HepG2 (cell line): ENCODE measurements at regions not wholly inside any gene's neighbourhood (a gene's known extent, or its start where the extent isn't known, plus 50 kb on each side); places are given as distances from the start of the nearest gene placed in this dataset.

Source experiments
- FOXC1 ChIP-seq: sonication (generic); formaldehyde crosslinking; IDR thresholded peaks from 2 replicates; pipeline ENCODE4 v1.8.0; 2022; ENCODE audit warnings: mild to moderate bottlenecking, missing genetic modification reagents, borderline replicate concordance
- GRHL1 ChIP-seq: sonication (generic); formaldehyde crosslinking; conservative IDR thresholded peaks from 2 replicates; pipeline ENCODE4 v1.8.0; 2022; ENCODE audit warnings: missing genetic modification reagents
- ISL2 ChIP-seq: sonication (generic); formaldehyde crosslinking; IDR thresholded peaks from 2 replicates; pipeline ENCODE4 v1.5.0; 2020; ENCODE audit warnings: missing genetic modification reagents
- KIAA2018 ChIP-seq: sonication (generic); formaldehyde crosslinking; IDR thresholded peaks from 2 replicates; pipeline ENCODE4 v1.5.0; 2020; ENCODE audit warnings: mild to moderate bottlenecking, missing genetic modification reagents, borderline replicate concordance
- PHB2 ChIP-seq: fragments of 450-650 bp; IDR thresholded peaks from 2 replicates; pipeline ENCODE4 v1.6.1; 2018; ENCODE audit not compliant: partially characterized antibody
- PHF5A ChIP-seq: IDR thresholded peaks from one replicate; pipeline ENCODE4 v1.6.1; 2018; ENCODE audit warnings: low read depth, missing genetic modification reagents; ENCODE audit not compliant: unreplicated experiment
- TIGD3 ChIP-seq: sonication (generic); formaldehyde crosslinking; IDR thresholded peaks from 2 replicates; pipeline ENCODE4 v1.5.1; 2020; ENCODE audit warnings: mild to moderate bottlenecking, missing genetic modification reagents, borderline replicate concordance
- TF ChIP-seq, protein P1 (sequence below): sonication (generic); formaldehyde crosslinking; IDR thresholded peaks from 2 replicates; pipeline ENCODE4 v1.8.0; 2022; ENCODE audit warnings: mild to moderate bottlenecking, missing genetic modification reagents, borderline replicate concordance

DNA sequence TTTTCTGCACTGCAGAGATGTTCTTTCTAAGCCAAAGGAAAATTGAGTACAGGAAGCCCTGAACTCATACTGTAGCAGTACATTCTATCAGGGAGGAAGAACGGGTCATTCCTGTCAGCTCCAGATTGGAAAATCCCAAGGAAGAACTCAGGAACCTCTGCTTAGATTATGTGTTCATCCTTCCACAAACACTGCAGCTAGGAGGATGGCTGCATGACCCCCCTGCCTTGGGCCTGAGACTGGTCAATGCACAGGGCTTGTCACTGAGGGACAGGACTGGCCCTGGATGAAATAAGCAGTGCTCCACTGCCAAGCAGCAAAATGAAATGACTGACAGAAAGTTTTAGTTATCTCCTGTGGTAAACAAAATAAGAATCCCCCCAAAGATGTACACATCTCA is 1406.8 kb upstream of the TMEM132C start (continued):
- TF ChIP-seq KIAA2018 (CRISPR knock-in tag) (no peak), PHF5A (CRISPR knock-in tag) (no peak), TIGD3 (no peak), ISL2 (no peak), PHB2 (no peak), GRHL1 (CRISPR knock-in tag) (no peak), FOXC1 (CRISPR knock-in tag) (no peak)
- TF ChIP-seq, protein P1, sequence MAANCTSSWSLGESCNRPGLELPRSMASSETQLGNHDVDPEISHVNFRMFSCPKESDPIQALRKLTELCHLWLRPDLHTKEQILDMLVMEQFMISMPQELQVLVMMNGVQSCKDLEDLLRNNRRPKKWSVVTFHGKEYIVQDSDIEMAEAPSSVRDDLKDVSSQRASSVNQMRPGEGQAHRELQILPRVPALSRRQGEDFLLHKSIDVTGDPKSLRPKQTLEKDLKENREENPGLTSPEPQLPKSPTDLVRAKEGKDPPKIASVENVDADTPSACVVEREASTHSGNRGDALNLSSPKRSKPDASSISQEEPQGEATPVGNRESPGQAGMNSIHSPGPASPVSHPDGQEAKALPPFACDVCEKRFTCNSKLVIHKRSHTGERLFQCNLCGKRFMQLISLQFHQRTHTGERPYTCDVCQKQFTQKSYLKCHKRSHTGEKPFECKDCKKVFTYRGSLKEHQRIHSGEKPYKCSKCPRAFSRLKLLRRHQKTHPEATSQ (CRISPR knock-in tag), result no peak
